CD14-positive monocyte (primary cell): ENCODE measurements at regions not wholly inside any gene's neighbourhood (a gene's known extent, or its start where the extent isn't known, plus 50 kb on each side); places are given as distances from the start of the nearest gene placed in this dataset.
"Not testable (repeated sequence)": the region's sequence is repeated elsewhere in the genome, so short reads cannot be mapped to it uniquely, and the experiment has no call there.

Experiments used
- DNase-seq, 3 donors: peaks; one replicate each; pipeline ENCODE4 v3.0.0-alpha.2; 2011 to 2022
- H2AFZ ChIP-seq: 2 replicates; pipeline ENCODE4 v1.6.0; 2012; ENCODE audit warnings: mild to moderate bottlenecking, low read depth, low read length, inconsistent platforms; ENCODE audit not compliant: insufficient read depth, poor library complexity, severe bottlenecking
- H3K27ac ChIP-seq, 2 donors: 1 replicate in 1 of 2; 2 replicates in 1 of 2; pipeline ENCODE4 v1.5.1; 2012 to 2013; ENCODE audit warnings: low read length in 2 of 2, control low read depth in 1 of 2, inconsistent platforms in 1 of 2, low read depth in 1 of 2, mild to moderate bottlenecking in 1 of 2
- H3K27me3 ChIP-seq, 2 donors: one replicate each; pipeline versions ENCODE4 v1.6.0 to v1.6.1; 2011 to 2013; ENCODE audit warnings: low read length in 2 of 2; ENCODE audit not compliant: control insufficient read depth in 2 of 2, insufficient read depth in 2 of 2
- H3K36me3 ChIP-seq, 2 donors: replicated peaks in 1 of 2; 1 replicate in 1 of 2; 2 replicates in 1 of 2; pipeline versions ENCODE4 v1.5.1 to v1.6.1; 2012 to 2013; ENCODE audit warnings: low read length in 2 of 2, control low read depth in 1 of 2, inconsistent platforms in 1 of 2, mild to moderate bottlenecking in 1 of 2; ENCODE audit not compliant: insufficient read depth in 2 of 2, control insufficient read depth in 1 of 2
- H3K4me1 ChIP-seq, 2 donors: 1 replicate in 1 of 2; 2 replicates in 1 of 2; pipeline versions ENCODE4 v1.5.1 to v1.6.1; 2012 to 2013; ENCODE audit warnings: low read length in 2 of 2, control low read depth in 1 of 2, inconsistent platforms in 1 of 2, mild to moderate bottlenecking in 1 of 2, moderate library complexity in 1 of 2; ENCODE audit not compliant: insufficient read depth in 2 of 2, control insufficient read depth in 1 of 2
- H3K4me2 ChIP-seq: replicated peaks from 2 replicates; pipeline ENCODE3; 2012; ENCODE audit warnings: low read length, moderate library complexity, mild to moderate bottlenecking; ENCODE audit not compliant: poor library complexity, severe bottlenecking; ENCODE audit errors: extremely low read depth
- H3K4me3 ChIP-seq, 3 experiments: fragments of 200-600 bp in 1 of 3; sonication (generic) in 1 of 3; replicated peaks in 1 of 3; 1 replicate in 2 of 3; 2 replicates in 1 of 3; pipeline ENCODE4 v1.5.1; 2011 to 2013; ENCODE audit warnings: low read length in 3 of 3, mild to moderate bottlenecking in 3 of 3, control low read depth in 2 of 3, low read depth in 2 of 3, inconsistent platforms in 1 of 3, moderate library complexity in 1 of 3
- H3K79me2 ChIP-seq: 2 replicates; pipeline ENCODE4 v1.6.0; 2012; ENCODE audit warnings: mild to moderate bottlenecking, control low read depth, inconsistent platforms, low read length, moderate library complexity; ENCODE audit not compliant: insufficient read depth
- H3K9ac ChIP-seq: 2 replicates; pipeline ENCODE4 v1.6.0; 2017; ENCODE audit warnings: low read length, mild to moderate bottlenecking; ENCODE audit not compliant: insufficient read depth, poor library complexity, severe bottlenecking
- H3K9me3 ChIP-seq, 2 donors: replicated peaks in 1 of 2; 1 replicate in 1 of 2; 2 replicates in 1 of 2; pipeline versions ENCODE4 v1.5.1 to v1.6.1; 2012 to 2013; ENCODE audit warnings: low read length in 2 of 2, control low read depth in 1 of 2; ENCODE audit not compliant: control insufficient read depth in 1 of 2, insufficient read depth in 1 of 2
- H4K20me1 ChIP-seq: 2 replicates; pipeline ENCODE4 v1.6.0; 2012; ENCODE audit warnings: mild to moderate bottlenecking, low read length, control low read depth, moderate library complexity; ENCODE audit not compliant: insufficient read depth
- H3K27ac Mint-ChIP-seq, 7 donors: one replicate each; pipeline ENCODE4 v1.8.0; 2020; ENCODE audit warnings: mild to moderate bottlenecking in 7 of 7, mixed read lengths in 7 of 7, moderate library complexity in 6 of 7, inconsistent platforms in 2 of 7
- H3K27me3 Mint-ChIP-seq, 3 donors: one replicate each; pipeline ENCODE4 v1.8.0; 2021 to 2022; ENCODE audit warnings: low read depth in 3 of 3, mild to moderate bottlenecking in 3 of 3, mixed read lengths in 3 of 3, moderate library complexity in 3 of 3, inconsistent platforms in 1 of 3
- H3K36me3 Mint-ChIP-seq, 2 donors: one replicate each; pipeline ENCODE4 v1.8.0; 2020; ENCODE audit warnings: mixed read lengths in 2 of 2, inconsistent platforms in 1 of 2, mild to moderate bottlenecking in 1 of 2
- H3K4me1 Mint-ChIP-seq: one replicate; pipeline ENCODE4 v1.8.0; 2020; ENCODE audit warnings: mild to moderate bottlenecking, mixed read lengths
- H3K4me3 Mint-ChIP-seq, 2 donors: one replicate each; pipeline ENCODE4 v1.8.0; 2020; ENCODE audit warnings: mild to moderate bottlenecking in 2 of 2, mixed read lengths in 2 of 2, moderate library complexity in 1 of 2
- H3K9me3 Mint-ChIP-seq, 7 donors: one replicate each; pipeline ENCODE4 v1.8.0; 2020 to 2022; ENCODE audit warnings: mixed read lengths in 7 of 7, mild to moderate bottlenecking in 6 of 7, moderate library complexity in 6 of 7, inconsistent platforms in 2 of 7
- CTCF ChIP-seq: fragments of 200-600 bp; IDR thresholded peaks from one replicate; pipeline ENCODE4 v1.8.0; 2022; ENCODE audit warnings: antibody characterized with exemption, mild to moderate bottlenecking
- WGBS: methylation state at CpG from one replicate; pipeline ENCODE4 v1.1.5; 2013; ENCODE audit warnings: missing lambda C conversion rate; ENCODE audit not compliant: insufficient coverage; 5-methylcytosine and 5-hydroxymethylcytosine counted together
- intact Hi-C, 2 donors: fragments of 100-400 bp; cut with micrococcal nuclease; formaldehyde crosslinking; loops; one replicate each; pipeline versions ENCODE4 v1.15.0 to v1.15.1; 2023

GRCh38 chrX:109902665-109903064, 100.2 kb upstream of the TMEM164 start:
- no peak for DNase-seq
- intact Hi-C loops, result no loop called here
- Mint-ChIP-seq H3K4me3 (no peak overlapping the region), H3K27me3 (peaks cover 2 to 10% (median 8%) of the 10 kb centered on the region in 3 donors), H3K27ac (no peak overlapping the region), H3K4me1 (no peaks in the 10 kb centered on the region), H3K36me3 (no peaks in the 10 kb centered on the region), H3K9me3 (peaks cover 0 to 17% (median 6%) of the 10 kb centered on the region in 7 donors)
- H3K27ac ChIP-seq, result no peak overlapping the region
- WGBS, result 0% methylated on average over 1 of the region's 4 CpGs
- H3K4me2 ChIP-seq, result no peak overlapping the region
- H4K20me1 ChIP-seq, result no peaks in the 10 kb centered on the region
- no peak for TF ChIP-seq CTCF
- H3K27me3 ChIP-seq, result peaks cover 0 to 9% of the 10 kb centered on the region in 2 donors
- no peaks in the 10 kb centered on the region for H3K4me1 ChIP-seq
- H3K9ac ChIP-seq, result no peak overlapping the region
- no peak overlapping the region for H3K4me3 ChIP-seq
- no peaks in the 10 kb centered on the region for H3K9me3 ChIP-seq
- no peaks in the 10 kb centered on the region for H3K79me2 ChIP-seq
- H2AFZ ChIP-seq, result no peak overlapping the region
- H3K36me3 ChIP-seq, result no peaks in the 10 kb centered on the region

DNA sequence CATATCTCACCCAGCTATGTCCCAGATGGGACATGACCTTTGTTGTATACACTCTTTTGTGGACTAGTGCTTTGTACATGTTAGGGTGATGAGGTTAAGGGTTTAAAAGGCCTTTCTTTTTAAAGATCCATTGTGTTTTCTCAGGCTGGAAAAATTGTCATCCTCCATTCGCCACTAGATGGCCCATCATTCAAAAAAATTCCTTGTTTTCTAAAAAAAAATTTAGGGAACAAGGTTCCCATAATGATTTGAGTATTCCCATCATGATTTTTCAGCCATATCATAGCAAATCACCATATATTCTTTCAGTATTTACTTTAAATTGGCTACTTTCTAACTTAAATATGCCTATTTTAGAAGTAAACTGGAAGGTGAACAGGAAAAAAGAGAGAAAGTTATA, 91.9 kb upstream of the TMEM164 start:
- Mint-ChIP-seq H3K36me3 (no peaks in the 10 kb centered on the region), H3K27ac (no peak overlapping the region), H3K27me3 (peaks cover 0 to 8% (median 0%) of the 10 kb centered on the region in 3 donors), H3K9me3 (peaks cover 0 to 3% (median 0%) of the 10 kb centered on the region in 7 donors), H3K4me3 (no peak overlapping the region), H3K4me1 (no peaks in the 10 kb centered on the region)
- no peak overlapping the region for H2AFZ ChIP-seq
- peak; percentile 34 for TF ChIP-seq CTCF
- no peaks in the 10 kb centered on the region for H3K79me2 ChIP-seq
- H3K27me3 ChIP-seq, result peaks cover 0 to 5% of the 10 kb centered on the region in 2 donors
- H3K4me1 ChIP-seq, result no peaks in the 10 kb centered on the region
- DNase-seq, result no peak
- intact Hi-C loops, result no loop called here
- no peaks in the 10 kb centered on the region for H3K9me3 ChIP-seq
- WGBS, result no CpG with 5 or more reads among the region's 1 CpG
- H3K4me2 ChIP-seq, result no peak overlapping the region
- no peak overlapping the region for H3K27ac ChIP-seq
- H3K9ac ChIP-seq, result no peak overlapping the region
- no peaks in the 10 kb centered on the region for H4K20me1 ChIP-seq
- no peaks in the 10 kb centered on the region for H3K36me3 ChIP-seq
- H3K4me3 ChIP-seq, result no peak overlapping the region

DNA sequence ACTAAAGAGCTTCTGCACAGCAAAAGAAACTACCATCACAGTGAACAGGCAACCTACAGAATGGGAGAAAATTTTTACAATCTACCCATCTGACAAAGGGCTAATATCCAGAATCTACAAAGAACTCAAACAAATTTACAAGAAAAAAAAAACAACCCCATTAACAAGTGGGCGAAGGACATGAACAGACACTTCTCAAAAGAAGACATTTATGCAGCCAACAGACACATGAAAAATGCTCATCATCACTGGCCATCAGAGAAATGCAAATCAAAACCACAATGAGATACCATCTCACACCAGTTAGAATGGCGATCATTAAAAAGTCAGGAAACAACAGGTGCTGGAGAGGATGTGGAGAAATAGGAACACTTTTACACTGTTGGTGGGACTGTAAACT, 89.9 kb upstream of the TMEM164 start:
- H3K27ac ChIP-seq, H3K27me3 ChIP-seq, H3K27me3 Mint-ChIP-seq, H3K4me2 ChIP-seq, H3K4me3 ChIP-seq, H3K4me1 Mint-ChIP-seq, H3K36me3 Mint-ChIP-seq, H3K36me3 ChIP-seq, intact Hi-C loops, H2AFZ ChIP-seq, H3K4me1 ChIP-seq, H3K9ac ChIP-seq, H3K9me3 ChIP-seq, H3K79me2 ChIP-seq, DNase-seq, H3K9me3 Mint-ChIP-seq, H4K20me1 ChIP-seq, H3K27ac Mint-ChIP-seq, H3K4me3 Mint-ChIP-seq: not testable (repeated sequence)
- WGBS, result no CpG with 5 or more reads among the region's 2 CpGs
